ENCODE measurements at regions not wholly inside any gene's neighbourhood (a gene's known extent, or its start where the extent isn't known, plus 50 kb on each side); places are given as distances from the start of the nearest gene placed in this dataset.

GRCh38 chr9:80883826-80884579 is 805.3 kb downstream of the TLE1 start:
- no peak for DNase-seq

GRCh38 chr9:80883426-80883825 is 805.9 kb downstream of the TLE1 start:
- no peak for DNase-seq

GRCh38 chr9:80881940-80882339 is 807.4 kb downstream of the TLE1 start:
- DNase-seq, result no peak

- DNase-seq, result no peak
Measured at GRCh38 chr9:80881320-80881719, 808.0 kb downstream of the TLE1 start.

- no peak for DNase-seq
Measured at GRCh38 chr9:80878556-80878955, 810.8 kb downstream of the TLE1 start.

- no peak for DNase-seq
Measured at GRCh38 chr9:80875947-80876346, 813.4 kb downstream of the TLE1 start.

- DNase-seq, result no peak
Measured at GRCh38 chr9:80874276-80874675, 815.1 kb downstream of the TLE1 start.

- DNase-seq, result no peak
Measured at GRCh38 chr9:80873861-80874260, 815.5 kb downstream of the TLE1 start.

- DNase-seq, result no peak
Measured at GRCh38 chr9:80871596-80871995, 817.8 kb downstream of the TLE1 start.

GRCh38 chr9:80867731-80868130 is 821.6 kb downstream of the TLE1 start:
- DNase-seq, result no peak

- no peak for DNase-seq
Measured at GRCh38 chr9:80866576-80867227, 822.6 kb downstream of the TLE1 start.

- DNase-seq, result no peak
Measured at GRCh38 chr9:80866121-80866520, 823.2 kb downstream of the TLE1 start.

GRCh38 chr9:80843028-80843427 is 846.3 kb downstream of the TLE1 start:
- no peak for DNase-seq

GRCh38 chr9:80842389-80842788 is 847.0 kb downstream of the TLE1 start:
- DNase-seq, result no peak

GRCh38 chr9:80841888-80842287 is 847.5 kb downstream of the TLE1 start:
- no peak for DNase-seq

- no peak for DNase-seq
Measured at GRCh38 chr9:80839821-80840675, 849.3 kb downstream of the TLE1 start.

- DNase-seq, result no peak
Measured at GRCh38 chr9:80836013-80836412, 853.3 kb downstream of the TLE1 start.

- no peak for DNase-seq
Measured at GRCh38 chr9:80831751-80832150, 857.6 kb downstream of the TLE1 start.

GRCh38 chr9:80811656-80812055 is 877.7 kb downstream of the TLE1 start:
- no peak for DNase-seq

GRCh38 chr9:80811003-80811402 is 878.3 kb downstream of the TLE1 start:
- DNase-seq, result no peak

- DNase-seq, result no peak
Measured at GRCh38 chr9:80806671-80807070, 882.7 kb downstream of the TLE1 start.

- DNase-seq, result no peak
Measured at GRCh38 chr9:80804873-80805272, 884.5 kb downstream of the TLE1 start.

- no peak for DNase-seq
Measured at GRCh38 chr9:80797831-80798688, 891.3 kb downstream of the TLE1 start.

Data from SHP77 (cell line).